ENCODE measurements at regions not wholly inside any gene's neighbourhood (a gene's known extent, or its start where the extent isn't known, plus 50 kb on each side); places are given as distances from the start of the nearest gene placed in this dataset.

DNA sequence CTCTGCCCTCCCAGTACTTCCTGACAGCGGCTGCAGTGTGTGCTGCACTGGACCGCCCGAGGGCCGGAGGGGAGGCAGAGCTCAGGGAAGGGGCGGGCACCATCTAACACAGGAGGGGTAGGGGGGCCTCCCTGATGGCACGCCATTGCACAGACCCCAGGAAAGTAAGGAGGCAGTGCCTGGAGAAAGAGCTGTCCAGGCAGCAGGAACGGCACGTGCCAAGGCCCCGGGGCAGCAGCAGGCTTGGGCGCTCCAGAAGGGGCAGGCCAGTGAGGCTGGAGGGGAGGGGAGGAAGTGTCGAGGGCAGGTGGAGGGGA lies 110.7 kb downstream of the CRYAA start:
- H3K79me2 ChIP-seq (ENCODE audit: insufficient read depth, low read length): no peaks in the 10 kb centered on the region
- H3K27me3 ChIP-seq (ENCODE audit: insufficient read depth, low read length): no peaks in the 10 kb centered on the region
- TF ChIP-seq, protein P1, sequence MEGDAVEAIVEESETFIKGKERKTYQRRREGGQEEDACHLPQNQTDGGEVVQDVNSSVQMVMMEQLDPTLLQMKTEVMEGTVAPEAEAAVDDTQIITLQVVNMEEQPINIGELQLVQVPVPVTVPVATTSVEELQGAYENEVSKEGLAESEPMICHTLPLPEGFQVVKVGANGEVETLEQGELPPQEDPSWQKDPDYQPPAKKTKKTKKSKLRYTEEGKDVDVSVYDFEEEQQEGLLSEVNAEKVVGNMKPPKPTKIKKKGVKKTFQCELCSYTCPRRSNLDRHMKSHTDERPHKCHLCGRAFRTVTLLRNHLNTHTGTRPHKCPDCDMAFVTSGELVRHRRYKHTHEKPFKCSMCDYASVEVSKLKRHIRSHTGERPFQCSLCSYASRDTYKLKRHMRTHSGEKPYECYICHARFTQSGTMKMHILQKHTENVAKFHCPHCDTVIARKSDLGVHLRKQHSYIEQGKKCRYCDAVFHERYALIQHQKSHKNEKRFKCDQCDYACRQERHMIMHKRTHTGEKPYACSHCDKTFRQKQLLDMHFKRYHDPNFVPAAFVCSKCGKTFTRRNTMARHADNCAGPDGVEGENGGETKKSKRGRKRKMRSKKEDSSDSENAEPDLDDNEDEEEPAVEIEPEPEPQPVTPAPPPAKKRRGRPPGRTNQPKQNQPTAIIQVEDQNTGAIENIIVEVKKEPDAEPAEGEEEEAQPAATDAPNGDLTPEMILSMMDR (IDR thresholded peaks at IDR 0.05; ENCODE audit: low read length): no peak
- TF ChIP-seq EZH2 (IDR thresholded peaks at IDR 0.05; ENCODE audit: borderline replicate concordance, low read length): no peak
- no peak overlapping the region for H2AFZ ChIP-seq (ENCODE audit: low read length)
- no peaks in the 10 kb centered on the region for H3F3A ChIP-seq (ENCODE audit: insufficient read depth, low read length)
- no peak overlapping the region for H3K27ac ChIP-seq (ENCODE audit: low read depth, low read length, poor library complexity, severe bottlenecking)
- H3K9me2 ChIP-seq (ENCODE audit: low read depth, low read length): no peaks in the 10 kb centered on the region
- no peak overlapping the region for H3K4me3 ChIP-seq (ENCODE audit: low read depth, low read length, poor library complexity, severe bottlenecking)
- H3K4me1 ChIP-seq (ENCODE audit: insufficient read depth, low read length, severe bottlenecking): no peaks in the 10 kb centered on the region
- no peak overlapping the region for H3K4me2 ChIP-seq (ENCODE audit: low read length)
- H3K9me3 ChIP-seq (ENCODE audit: low read length): no peaks in the 10 kb centered on the region
- H3K36me3 ChIP-seq (ENCODE audit: insufficient read depth, low read length): no peaks in the 10 kb centered on the region
- H4K20me1 ChIP-seq (ENCODE audit: insufficient read depth, low read length): no peaks in the 10 kb centered on the region
- H3K9ac ChIP-seq (ENCODE audit: low read length): no peak overlapping the region

GRCh38 chr21:43278766-43279577 lies 110.2 kb downstream of the CRYAA start:
- Histone ChIP-seq H4K20me1 (ENCODE audit: insufficient read depth, low read length) (no peaks in the 10 kb centered on the region), H3K27me3 (ENCODE audit: insufficient read depth, low read length) (no peaks in the 10 kb centered on the region), H3K4me1 (ENCODE audit: insufficient read depth, low read length, severe bottlenecking) (no peaks in the 10 kb centered on the region), H3K27ac (ENCODE audit: low read depth, low read length, poor library complexity, severe bottlenecking) (no peak overlapping the region), H3K4me2 (ENCODE audit: low read length) (no peak overlapping the region), H3K9ac (ENCODE audit: low read length) (no peak overlapping the region), H3K36me3 (ENCODE audit: insufficient read depth, low read length) (no peaks in the 10 kb centered on the region), H2AFZ (ENCODE audit: low read length) (no peak overlapping the region), H3F3A (ENCODE audit: insufficient read depth, low read length) (no peaks in the 10 kb centered on the region), H3K9me3 (ENCODE audit: low read length) (no peaks in the 10 kb centered on the region), H3K79me2 (ENCODE audit: insufficient read depth, low read length) (no peaks in the 10 kb centered on the region), H3K4me3 (ENCODE audit: low read depth, low read length, poor library complexity, severe bottlenecking) (no peak overlapping the region), H3K9me2 (ENCODE audit: low read depth, low read length) (no peaks in the 10 kb centered on the region)
- TF ChIP-seq EZH2 (IDR thresholded peaks at IDR 0.05; ENCODE audit: borderline replicate concordance, low read length): no peak
- TF ChIP-seq, protein P1 (IDR thresholded peaks at IDR 0.05; ENCODE audit: low read length): no peak

- no peaks in the 10 kb centered on the region for H3K4me1 ChIP-seq (ENCODE audit: insufficient read depth, low read length, severe bottlenecking)
Observed at GRCh38 chr21:43278359-43278758, 109.6 kb downstream of the CRYAA start.

More at GRCh38 chr21:43278359-43278758, 109.6 kb downstream of the CRYAA start:
- Histone ChIP-seq H4K20me1 (ENCODE audit: insufficient read depth, low read length) (no peaks in the 10 kb centered on the region), H3K27me3 (ENCODE audit: insufficient read depth, low read length) (no peaks in the 10 kb centered on the region), H2AFZ (ENCODE audit: low read length) (no peak overlapping the region), H3K36me3 (ENCODE audit: insufficient read depth, low read length) (no peaks in the 10 kb centered on the region), H3K4me3 (ENCODE audit: low read depth, low read length, poor library complexity, severe bottlenecking) (no peak overlapping the region), H3K9me2 (ENCODE audit: low read depth, low read length) (no peaks in the 10 kb centered on the region), H3K27ac (ENCODE audit: low read depth, low read length, poor library complexity, severe bottlenecking) (no peak overlapping the region), H3F3A (ENCODE audit: insufficient read depth, low read length) (no peaks in the 10 kb centered on the region), H3K79me2 (ENCODE audit: insufficient read depth, low read length) (no peaks in the 10 kb centered on the region), H3K9ac (ENCODE audit: low read length) (no peak overlapping the region), H3K9me3 (ENCODE audit: low read length) (no peaks in the 10 kb centered on the region), H3K4me2 (ENCODE audit: low read length) (no peak overlapping the region)
- TF ChIP-seq EZH2 (IDR thresholded peaks at IDR 0.05; ENCODE audit: borderline replicate concordance, low read length): no peak
- TF ChIP-seq, protein P1 (IDR thresholded peaks at IDR 0.05; ENCODE audit: low read length): no peak
